Erythroblast (primary cell): ENCODE measurements at regions not wholly inside any gene's neighbourhood (a gene's known extent, or its start where the extent isn't known, plus 50 kb on each side); places are given as distances from the start of the nearest gene placed in this dataset.

Experiments used
- GATA1 ChIP-seq: IDR thresholded peaks from 2 replicates; pipeline ENCODE4 v1.6.1; 2011; ENCODE audit warnings: low read depth, mild to moderate bottlenecking, control low read depth, low read length, moderate library complexity
- POLR2A ChIP-seq: IDR thresholded peaks from 2 replicates; pipeline ENCODE4 v1.6.1; 2011; ENCODE audit warnings: mild to moderate bottlenecking, low read length

GRCh38 chr15:94815914-94816313, 584.6 kb downstream of the MCTP2 start:
- no peak for TF ChIP-seq POLR2A
- no peak for TF ChIP-seq GATA1
